Gastroesophageal sphincter (tissue), 4 donors: ENCODE measurements at regions not wholly inside any gene's neighbourhood (a gene's known extent, or its start where the extent isn't known, plus 50 kb on each side); places are given as distances from the start of the nearest gene placed in this dataset.

Experiments used
- ATAC-seq: fragments of 150-250 bp; one replicate; pipeline ENCODE4 v1.9.1; 2016; ENCODE audit warnings: mild to moderate bottlenecking, moderate library complexity
- H3K27ac ChIP-seq, 4 donors: fragments of 200-600 bp; sonication (generic) in 3 of 4; 1 replicate in 3 of 4; 2 replicates in 1 of 4; pipeline ENCODE4 v1.5.1; 2016 to 2019
- H3K27me3 ChIP-seq: fragments of 200-600 bp; sonication (generic); one replicate; pipeline ENCODE4 v1.5.1; 2019
- H3K36me3 ChIP-seq, 2 donors: fragments of 200-600 bp; sonication (generic); one replicate each; pipeline ENCODE4 v1.5.1; 2019; ENCODE audit warnings: control low read depth in 1 of 2
- H3K4me1 ChIP-seq, 3 donors: fragments of 200-600 bp; sonication (generic); 1 replicate in 2 of 3; 2 replicates in 1 of 3; pipeline ENCODE4 v1.5.1; 2016 to 2019; ENCODE audit warnings: control low read depth in 2 of 3
- H3K4me3 ChIP-seq, 2 donors: fragments of 200-600 bp; sonication (generic); one replicate each; pipeline ENCODE4 v1.5.1; 2019; ENCODE audit warnings: mild to moderate bottlenecking in 1 of 2, moderate library complexity in 1 of 2
- H3K9me3 ChIP-seq, 3 donors: fragments of 200-600 bp; sonication (generic); one replicate each; pipeline ENCODE4 v1.5.1; 2017 to 2019; ENCODE audit warnings: control low read depth in 2 of 3
- CTCF ChIP-seq, 4 experiments: fragments of 200-600 bp in 2 of 4; fragments of 450-650 bp in 2 of 4; sonication (generic) in 1 of 4; IDR thresholded peaks; one replicate each; pipeline ENCODE4 v1.5.1; 2017 to 2019; ENCODE audit warnings: antibody characterized with exemption in 4 of 4, mild to moderate bottlenecking in 2 of 4, moderate library complexity in 2 of 4
- EP300 ChIP-seq: sonication (generic); formaldehyde crosslinking; IDR thresholded peaks from one replicate; pipeline ENCODE4 v1.6.1; 2017; ENCODE audit warnings: antibody characterized with exemption, mild to moderate bottlenecking
- POLR2A ChIP-seq, 2 donors: fragments of 450-650 bp; IDR thresholded peaks; one replicate each; pipeline ENCODE4 v1.6.1; 2017; ENCODE audit warnings: antibody characterized with exemption in 2 of 2, mild to moderate bottlenecking in 2 of 2, moderate library complexity in 1 of 2
- POLR2AphosphoS5 ChIP-seq: sonication (generic); formaldehyde crosslinking; IDR thresholded peaks from one replicate; pipeline ENCODE4 v1.6.1; 2017; ENCODE audit warnings: antibody characterized with exemption
- WGBS, 2 donors: methylation state at CpG; one replicate each; pipeline ENCODE4 v1.1.5; 2018; ENCODE audit warnings: low coverage in 1 of 2; 5-methylcytosine and 5-hydroxymethylcytosine counted together

GRCh38 chr4:181529537-181529936, 713.7 kb upstream of the TENM3 start:
- 41 to 53% methylated on average over 4 of the region's 4 CpGs for WGBS, 2 donors
- no peaks in the 10 kb centered on the region for H3K4me1 ChIP-seq
- no peak overlapping the region for H3K27ac ChIP-seq
- H3K27me3 ChIP-seq, result peaks cover 23% of the 10 kb centered on the region
- H3K36me3 ChIP-seq, result no peaks in the 10 kb centered on the region
- no peak for TF ChIP-seq CTCF (IDR thresholded peaks at IDR 0.05)
- TF ChIP-seq EP300, result no peak
- no peak for TF ChIP-seq POLR2AphosphoS5
- no peak for TF ChIP-seq POLR2A (IDR thresholded peaks at IDR 0.05)
- H3K9me3 ChIP-seq, result no peaks in the 10 kb centered on the region
- ATAC-seq, result no peak
- no peak overlapping the region for H3K4me3 ChIP-seq

GRCh38 chr4:181536196-181536746, 706.9 kb upstream of the TENM3 start:
- H3K4me3 ChIP-seq, result no peak overlapping the region
- H3K36me3 ChIP-seq, result no peaks in the 10 kb centered on the region
- ATAC-seq, result no peak
- H3K9me3 ChIP-seq, result no peaks in the 10 kb centered on the region
- TF ChIP-seq CTCF (IDR thresholded peaks at IDR 0.05) (no peak), POLR2AphosphoS5 (no peak), EP300 (no peak), POLR2A (IDR thresholded peaks at IDR 0.05) (no peak)
- H3K27me3 ChIP-seq, result peaks cover 15% of the 10 kb centered on the region
- H3K4me1 ChIP-seq, result no peaks in the 10 kb centered on the region
- 92 to 95% methylated on average over 4 of the region's 4 CpGs for WGBS, 2 donors
- no peak overlapping the region for H3K27ac ChIP-seq

DNA sequence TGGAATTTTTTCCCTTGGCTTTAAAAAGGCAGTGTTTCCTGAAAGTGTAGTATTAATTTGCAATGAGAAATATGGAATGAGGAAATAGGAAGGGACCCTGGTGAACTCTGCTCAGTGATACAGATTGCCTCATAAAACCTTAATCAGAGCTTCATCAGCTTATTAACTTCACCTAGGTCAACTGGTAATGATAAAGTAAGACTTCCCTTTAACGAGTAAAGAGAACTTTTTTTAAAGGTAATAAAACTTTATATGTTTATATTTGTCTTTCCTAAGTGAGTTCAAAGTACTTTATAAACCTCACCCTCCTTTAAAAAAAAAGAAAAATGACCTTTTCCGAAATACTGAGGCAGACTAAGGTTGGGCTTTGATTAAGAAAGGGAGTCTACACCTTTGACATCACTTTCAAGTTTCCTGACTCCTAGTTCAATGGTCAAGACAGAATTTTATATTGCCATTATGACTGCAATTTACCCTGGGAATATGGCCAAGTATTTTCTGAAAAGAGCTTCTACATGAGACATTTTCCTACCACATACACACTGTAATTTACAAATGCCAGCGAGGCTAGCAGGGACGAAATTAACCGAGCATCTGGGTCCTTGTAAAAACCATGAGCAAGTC, 706.3 kb upstream of the TENM3 start:
- no peak for ATAC-seq
- peaks cover 15% of the 10 kb centered on the region for H3K27me3 ChIP-seq
- no peak overlapping the region for H3K27ac ChIP-seq
- H3K36me3 ChIP-seq, result no peaks in the 10 kb centered on the region
- WGBS, 2 donors, result 38 to 55% methylated on average over 5 of the region's 5 CpGs
- no peaks in the 10 kb centered on the region for H3K9me3 ChIP-seq
- no peak overlapping the region for H3K4me3 ChIP-seq
- H3K4me1 ChIP-seq, result no peaks in the 10 kb centered on the region
- no peak for TF ChIP-seq EP300
- TF ChIP-seq POLR2A (IDR thresholded peaks at IDR 0.05), result no peak
- no peak for TF ChIP-seq POLR2AphosphoS5
- TF ChIP-seq CTCF (IDR thresholded peaks at IDR 0.05), result no peak

DNA sequence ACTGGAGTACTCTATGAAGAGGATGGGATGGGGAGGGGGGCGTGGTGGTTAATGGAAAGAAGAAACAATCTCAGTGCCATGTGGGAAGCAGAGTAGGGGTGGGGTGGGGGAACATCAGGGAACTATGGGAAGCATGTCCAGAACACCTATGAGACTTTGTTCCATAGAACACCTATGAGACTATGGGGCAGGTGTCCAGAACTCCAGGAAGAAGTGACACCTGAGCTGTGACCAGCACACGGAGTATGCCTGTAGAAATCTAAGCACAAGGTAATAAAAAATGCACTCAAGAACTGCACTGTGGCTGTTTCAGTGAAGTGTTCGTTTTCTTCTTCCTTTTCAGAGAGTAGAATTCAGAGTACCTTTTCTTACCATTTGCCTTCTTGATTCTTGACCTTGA, 704.8 kb upstream of the TENM3 start:
- Histone ChIP-seq H3K27ac (no peak overlapping the region), H3K4me1 (no peaks in the 10 kb centered on the region), H3K27me3 (peaks cover 9% of the 10 kb centered on the region), H3K9me3 (no peaks in the 10 kb centered on the region), H3K36me3 (no peaks in the 10 kb centered on the region), H3K4me3 (no peak overlapping the region)
- WGBS, 2 donors, result 64 to 73% methylated on average over 3 of the region's 3 CpGs
- TF ChIP-seq POLR2AphosphoS5 (no peak), CTCF (IDR thresholded peaks at IDR 0.05) (no peak), POLR2A (IDR thresholded peaks at IDR 0.05) (no peak), EP300 (no peak)
- no peak for ATAC-seq

DNA sequence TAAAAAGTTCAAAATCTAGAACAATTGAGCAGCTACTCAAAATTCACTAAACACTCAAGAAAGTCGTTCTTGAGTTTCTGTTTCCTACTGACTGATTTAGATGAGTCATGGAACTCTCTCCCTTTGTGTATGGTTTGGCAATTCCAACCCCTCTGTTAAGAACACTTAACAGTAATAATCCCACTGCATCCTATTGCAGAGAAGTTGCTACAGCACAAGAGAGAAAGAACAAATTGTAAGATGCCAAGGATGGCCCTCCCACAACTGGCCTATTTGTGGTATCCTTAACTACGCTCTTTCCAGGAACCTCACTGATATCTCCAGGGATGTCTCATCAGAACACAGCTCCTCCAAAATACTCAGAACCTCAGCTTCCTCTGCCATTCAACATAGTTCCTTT, 701.8 kb upstream of the TENM3 start:
- no peak overlapping the region for H3K27ac ChIP-seq
- 70 to 81% methylated on average over 1 to 2 of the region's 2 CpGs for WGBS, 2 donors
- no peak for ATAC-seq
- TF ChIP-seq POLR2A (IDR thresholded peaks at IDR 0.05), result no peak
- TF ChIP-seq EP300, result no peak
- no peak for TF ChIP-seq POLR2AphosphoS5
- TF ChIP-seq CTCF (IDR thresholded peaks at IDR 0.05), result no peak
- no peak overlapping the region for H3K4me3 ChIP-seq
- H3K36me3 ChIP-seq, result no peaks in the 10 kb centered on the region
- no peaks in the 10 kb centered on the region for H3K4me1 ChIP-seq
- peaks cover 5% of the 10 kb centered on the region for H3K27me3 ChIP-seq
- no peaks in the 10 kb centered on the region for H3K9me3 ChIP-seq
